ENCODE measurements at regions not wholly inside any gene's neighbourhood (a gene's known extent, or its start where the extent isn't known, plus 50 kb on each side); places are given as distances from the start of the nearest gene placed in this dataset.
"Not testable (repeated sequence)": the region's sequence is repeated elsewhere in the genome, so short reads cannot be mapped to it uniquely, and the experiment has no call there.

DNA sequence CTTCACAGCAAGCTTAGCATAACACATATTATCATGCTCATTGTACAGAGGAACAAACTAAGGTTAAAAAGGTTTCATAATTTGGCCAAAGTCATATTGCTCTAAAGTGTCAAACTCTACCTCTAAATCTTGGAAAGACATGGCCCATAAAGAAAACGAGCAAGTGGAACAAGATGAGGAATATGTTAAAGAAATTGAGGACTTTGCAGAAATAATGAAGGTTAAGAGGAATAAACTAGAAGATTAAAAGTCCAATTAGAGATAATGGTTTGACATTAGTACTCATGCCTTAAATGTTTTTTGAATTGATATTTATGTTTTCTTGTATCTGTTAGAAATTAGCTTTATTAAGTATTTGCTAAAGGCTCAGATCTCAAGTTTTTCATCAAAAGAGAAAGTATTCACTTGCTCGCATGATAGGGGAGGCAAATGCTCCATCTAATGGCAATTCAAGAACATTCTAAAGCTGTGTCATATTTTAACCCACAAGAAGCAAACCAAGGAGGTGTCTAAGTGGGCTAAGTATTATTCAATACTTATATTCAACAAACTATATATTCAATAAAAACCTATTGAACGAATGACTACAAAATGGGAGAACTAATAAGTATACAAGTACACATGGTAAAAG, 192.9 kb upstream of the SPTLC3 start:
- Histone ChIP-seq H3K27ac (no peak overlapping the region), H3K4me3 (no peak overlapping the region)

DNA sequence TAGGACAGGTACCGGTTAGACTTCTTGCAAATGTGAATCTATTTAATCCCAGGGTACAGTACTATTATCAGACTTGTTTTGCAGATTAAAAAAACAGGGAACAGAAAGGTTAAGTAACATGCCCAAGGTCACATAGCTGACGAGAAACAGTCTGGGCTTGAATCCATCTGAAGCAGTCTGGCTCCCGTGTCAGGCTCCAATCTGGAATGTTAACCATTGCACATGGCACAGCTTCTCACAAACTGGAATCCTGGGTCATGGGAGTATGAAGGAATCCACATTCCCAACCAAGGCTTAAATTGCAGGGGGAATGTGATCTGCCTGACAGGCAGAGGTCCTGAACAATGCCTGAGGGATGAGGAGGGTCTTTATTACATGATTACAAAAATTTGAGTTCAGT, 187.5 kb upstream of the SPTLC3 start:
- H3K4me3 ChIP-seq = no peak overlapping the region

DNA sequence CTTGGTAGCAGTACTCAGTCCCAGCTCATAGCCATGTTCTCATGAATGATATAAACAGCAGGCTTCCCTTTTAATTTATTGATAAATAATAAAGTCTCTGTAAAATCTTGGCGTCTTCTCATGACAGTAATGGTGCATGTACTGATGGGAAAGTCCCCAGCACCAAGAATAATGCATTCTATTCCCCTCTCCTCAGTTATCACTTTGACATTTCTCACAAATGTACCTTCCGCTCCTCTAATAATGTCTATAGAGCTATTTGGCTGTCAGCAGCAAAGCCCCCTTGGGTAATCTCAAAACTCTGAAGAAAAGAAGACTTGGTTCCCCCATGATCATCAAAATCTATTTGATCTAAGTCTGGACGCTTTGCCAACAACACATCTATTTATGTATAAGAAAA, 185.0 kb upstream of the SPTLC3 start:
- Histone ChIP-seq H3K4me3 (no peak overlapping the region), H3K27ac (no peak overlapping the region)

More for the DNA sequence above, 187.5 kb upstream of the SPTLC3 start:
- no peak overlapping the region for H3K27ac ChIP-seq

DNA sequence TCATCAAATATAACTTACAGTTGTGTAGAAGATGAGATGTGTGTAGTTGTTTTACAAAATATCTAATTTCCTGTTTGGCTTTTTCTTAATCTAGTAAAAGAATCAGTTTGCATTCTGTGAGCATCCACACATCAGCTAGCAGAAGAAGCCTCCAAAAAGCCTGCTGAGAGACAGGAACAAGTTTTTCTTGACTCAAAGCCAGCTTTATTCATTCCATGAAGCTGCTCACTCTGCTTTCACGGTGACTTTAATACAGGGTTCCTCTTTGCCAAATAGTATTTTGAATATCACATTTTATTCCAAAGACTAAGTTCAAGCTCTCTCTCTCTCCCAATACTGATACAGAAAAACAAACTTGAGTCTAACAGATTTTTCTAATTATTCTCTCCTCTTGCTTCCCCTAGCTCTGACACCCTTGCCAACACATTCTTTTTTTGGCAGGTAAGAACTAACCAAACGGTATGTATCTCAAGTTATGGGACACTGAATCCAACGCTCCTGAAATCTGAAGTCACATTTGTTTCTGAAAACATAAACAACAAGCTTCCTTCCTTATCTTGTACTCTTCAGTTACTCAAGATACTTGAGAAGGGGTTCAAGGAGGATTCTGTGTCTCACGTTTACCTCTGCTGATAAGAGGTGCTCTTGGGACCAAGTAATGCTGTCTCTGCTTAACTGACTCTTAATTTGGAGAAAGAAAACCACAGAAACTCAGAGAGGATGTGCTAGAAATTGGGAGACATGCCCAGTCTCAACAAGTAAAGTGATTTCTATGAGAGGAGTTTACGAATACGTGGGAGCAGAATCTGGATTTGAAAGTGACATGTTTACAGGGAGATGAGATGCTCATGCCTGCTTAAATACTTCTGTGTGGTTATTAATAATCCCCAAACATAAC, 184.2 kb upstream of the SPTLC3 start:
- H3K4me3 ChIP-seq = no peak overlapping the region
- no peak overlapping the region for H3K27ac ChIP-seq

DNA sequence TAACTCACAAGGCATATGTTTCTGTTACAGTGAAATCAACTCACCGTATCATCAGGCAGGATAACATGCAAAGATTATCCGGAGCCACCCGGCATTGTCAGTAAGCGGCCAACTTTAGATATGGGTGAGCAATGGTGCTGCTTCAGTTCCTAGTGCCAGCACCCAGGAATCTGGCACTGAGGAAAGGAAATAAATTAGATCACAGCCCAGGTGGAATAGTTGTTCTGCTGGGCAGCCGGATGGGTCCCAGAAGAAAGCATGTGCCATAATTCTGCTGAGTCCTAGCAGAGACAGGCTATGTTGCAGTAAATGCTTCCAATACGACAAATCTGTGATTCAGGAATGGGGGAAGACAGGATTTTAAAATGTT, 183.6 kb upstream of the SPTLC3 start:
- H3K4me3 ChIP-seq = no peak overlapping the region
- no peak overlapping the region for H3K27ac ChIP-seq

DNA sequence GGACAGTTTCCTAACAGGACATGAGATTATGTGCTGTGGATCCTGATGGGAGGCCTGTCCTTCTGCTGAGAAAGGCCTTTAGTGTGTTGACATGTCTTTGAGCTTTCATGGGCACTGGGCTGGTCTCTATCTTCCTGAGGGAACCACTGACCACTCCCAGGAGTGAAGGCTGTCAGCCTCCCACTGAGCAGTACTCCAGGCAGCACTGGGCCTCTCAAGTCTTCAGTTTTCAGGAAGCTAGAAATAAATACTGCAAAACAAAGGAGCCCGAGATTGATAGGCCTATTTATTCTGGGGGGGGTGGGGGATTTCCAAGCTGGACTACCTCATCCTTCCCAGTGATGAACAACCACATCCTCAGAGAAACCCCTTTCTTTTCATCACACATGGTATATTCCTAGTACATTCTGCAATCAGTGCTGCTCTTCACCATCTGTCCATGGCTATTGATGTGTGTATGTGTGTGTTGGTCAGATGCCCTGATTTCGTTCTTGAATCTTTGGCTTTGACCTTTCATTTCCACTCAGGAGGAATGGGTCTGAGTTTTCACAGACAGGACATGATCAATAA, 180.9 kb upstream of the SPTLC3 start:
- Histone ChIP-seq H3K4me3 (no peak overlapping the region), H3K27ac (no peak overlapping the region)

DNA sequence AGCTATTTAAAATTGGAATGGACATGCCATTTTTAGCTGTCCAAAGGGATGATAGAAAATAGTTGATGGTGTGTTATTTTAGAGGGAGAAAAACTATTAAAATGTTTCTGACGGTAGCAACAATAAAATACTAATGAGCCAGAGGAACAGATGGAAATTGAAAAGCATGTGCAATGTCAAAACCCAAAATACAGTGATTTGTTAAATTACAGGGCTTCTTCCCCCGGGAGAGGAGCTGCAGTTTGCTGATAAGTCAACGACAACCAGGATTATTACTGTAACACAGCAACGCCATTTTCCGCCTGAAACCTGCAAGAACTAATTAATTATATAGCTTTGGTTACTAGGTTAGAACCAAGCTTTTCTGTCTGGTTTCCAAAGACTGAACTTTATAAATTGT, 179.6 kb upstream of the SPTLC3 start:
- Histone ChIP-seq H3K4me3 (no peak overlapping the region), H3K27ac (no peak overlapping the region)

DNA sequence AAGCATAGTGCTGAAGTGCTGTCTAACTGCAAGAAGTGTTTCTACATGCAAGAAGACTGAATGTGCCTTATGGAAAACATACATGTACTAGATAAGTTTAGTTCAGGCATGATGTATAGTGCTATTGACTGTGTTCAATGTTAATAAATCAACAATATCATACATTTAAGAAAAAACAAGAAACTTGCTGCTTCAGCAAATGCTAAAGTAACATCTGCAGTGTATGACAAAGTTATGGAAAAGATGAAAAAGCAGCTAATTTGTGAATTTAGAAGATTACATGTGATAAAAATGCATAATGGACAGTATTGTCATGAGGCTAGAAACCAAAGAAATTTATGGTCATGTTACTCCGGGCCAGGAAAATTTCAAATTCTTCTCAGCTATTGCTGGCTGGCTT, 174.9 kb upstream of the SPTLC3 start:
- Histone ChIP-seq H3K27ac (no peak overlapping the region), H3K4me3 (no peak overlapping the region)

DNA sequence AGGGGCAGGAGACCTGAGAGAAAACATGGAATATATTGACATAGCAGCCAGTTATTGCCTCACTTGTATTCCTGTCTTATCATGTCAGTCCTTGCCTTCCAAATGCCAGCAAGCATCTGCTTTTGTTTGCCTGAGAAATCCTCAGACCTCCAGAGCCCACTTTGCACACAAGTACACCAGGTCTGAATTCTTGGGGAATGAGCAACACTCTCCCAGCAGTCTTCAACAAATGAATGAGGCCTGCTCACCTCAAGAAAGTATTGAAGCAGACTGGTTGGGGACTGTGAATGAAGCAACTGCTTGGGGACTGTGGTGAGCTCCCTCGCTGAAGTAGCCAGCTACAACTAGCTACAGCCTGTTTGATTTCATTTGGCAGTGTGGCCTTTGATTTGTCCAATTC, 172.8 kb upstream of the SPTLC3 start:
- Histone ChIP-seq H3K27ac (no peak overlapping the region), H3K4me3 (no peak overlapping the region)

DNA sequence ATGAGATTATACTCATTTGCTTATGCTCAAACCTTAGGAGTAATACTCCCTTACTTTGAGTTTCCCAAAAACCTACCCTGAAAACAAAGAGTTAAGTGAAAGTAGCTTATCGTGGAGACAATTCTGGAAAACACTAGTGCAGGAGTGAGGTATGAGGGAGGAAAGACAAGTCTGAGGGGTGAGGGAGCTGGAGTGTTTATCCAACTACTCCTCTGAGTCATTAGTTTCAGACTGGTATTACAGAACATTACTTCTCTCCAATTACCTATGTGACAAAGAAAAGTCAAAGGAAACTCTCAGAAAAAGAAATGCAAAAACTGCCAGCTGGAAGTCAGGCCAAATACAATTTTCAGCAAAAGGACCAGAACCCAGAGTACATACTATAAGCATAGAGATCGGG, 171.1 kb upstream of the SPTLC3 start:
- Histone ChIP-seq H3K4me3 (no peak overlapping the region), H3K27ac (no peak overlapping the region)

DNA sequence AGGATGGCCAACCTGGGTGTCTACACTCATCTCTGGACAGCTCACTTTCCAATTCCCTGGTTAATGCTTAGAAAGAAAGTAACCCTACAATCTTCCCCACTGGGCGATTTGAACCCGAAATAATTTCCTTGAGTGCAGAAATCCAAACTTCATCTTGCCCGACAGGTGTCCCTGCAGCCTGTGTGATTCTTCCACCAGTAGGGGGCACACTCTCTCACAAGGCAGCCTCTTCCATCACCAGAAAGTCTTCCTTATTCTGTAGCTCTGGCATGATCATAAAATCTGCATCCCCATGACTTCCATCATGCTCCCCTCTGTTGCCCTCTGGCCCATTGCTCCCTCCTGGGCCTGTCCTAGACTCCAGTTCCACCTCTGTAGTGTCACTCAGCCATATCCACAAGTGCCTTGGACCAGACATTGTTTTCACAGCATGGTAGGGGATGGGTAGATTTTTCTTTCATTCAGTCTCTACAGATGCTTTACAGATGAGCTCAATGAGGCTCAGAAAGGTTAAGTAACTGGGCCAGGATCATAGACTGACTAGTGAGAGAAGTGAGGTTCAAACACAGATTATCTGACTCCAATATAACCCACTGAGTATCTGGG, 170.4 kb upstream of the SPTLC3 start:
- Histone ChIP-seq H3K27ac (no peak overlapping the region), H3K4me3 (no peak overlapping the region)

DNA sequence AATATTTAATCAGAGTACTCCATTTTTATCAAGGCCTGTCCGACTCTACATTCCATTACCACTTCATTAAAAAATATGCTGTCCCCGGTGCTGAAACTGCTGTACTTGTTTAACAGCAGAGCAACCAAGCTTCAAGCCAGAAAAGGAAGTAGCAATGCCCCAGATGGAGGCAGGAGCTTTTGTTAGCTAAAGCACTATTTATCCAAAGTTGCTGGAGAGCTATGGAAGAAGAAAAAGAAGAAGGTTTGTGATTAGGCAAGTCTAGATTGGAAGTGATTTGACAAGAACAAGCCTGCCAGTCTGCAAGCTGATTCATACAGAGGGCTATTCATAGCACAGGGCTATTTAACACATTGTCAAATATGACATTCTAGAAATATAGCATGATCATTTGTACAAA, 160.9 kb upstream of the SPTLC3 start:
- H3K4me3 ChIP-seq = no peak overlapping the region
- H3K27ac ChIP-seq = no peak overlapping the region

DNA sequence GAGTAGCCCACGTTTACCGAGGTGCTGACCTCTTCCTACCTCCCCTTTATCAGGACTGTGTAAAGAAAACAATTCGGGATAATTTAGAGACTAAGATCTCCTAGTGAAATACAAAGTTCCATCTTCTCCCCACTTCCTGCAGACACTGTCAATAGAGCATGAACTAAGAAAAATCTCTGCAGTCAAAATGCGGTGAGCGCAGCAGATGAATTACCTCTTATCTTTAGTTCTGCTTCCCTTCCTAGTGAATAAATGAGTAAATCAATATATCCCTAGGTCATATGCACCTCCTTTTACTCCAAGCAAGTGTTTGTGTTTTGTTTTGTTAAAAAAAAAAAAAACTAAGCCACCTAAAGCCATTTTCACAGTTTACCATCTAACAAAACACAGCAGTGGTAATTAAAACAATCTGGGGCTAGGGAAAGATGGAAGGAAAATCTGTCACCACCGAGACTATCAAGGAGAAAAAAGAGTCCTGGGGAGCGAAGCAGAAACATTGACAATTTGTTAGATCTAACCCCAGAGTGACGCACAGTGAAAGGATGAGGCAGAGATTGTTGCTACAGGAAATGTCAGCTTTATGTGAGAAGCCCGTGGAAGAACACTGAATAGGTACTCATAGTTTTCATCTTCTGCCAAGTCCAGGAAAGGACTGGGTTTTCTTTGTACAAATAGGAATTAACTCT, 159.4 kb upstream of the SPTLC3 start:
- no peak overlapping the region for H3K4me3 ChIP-seq

DNA sequence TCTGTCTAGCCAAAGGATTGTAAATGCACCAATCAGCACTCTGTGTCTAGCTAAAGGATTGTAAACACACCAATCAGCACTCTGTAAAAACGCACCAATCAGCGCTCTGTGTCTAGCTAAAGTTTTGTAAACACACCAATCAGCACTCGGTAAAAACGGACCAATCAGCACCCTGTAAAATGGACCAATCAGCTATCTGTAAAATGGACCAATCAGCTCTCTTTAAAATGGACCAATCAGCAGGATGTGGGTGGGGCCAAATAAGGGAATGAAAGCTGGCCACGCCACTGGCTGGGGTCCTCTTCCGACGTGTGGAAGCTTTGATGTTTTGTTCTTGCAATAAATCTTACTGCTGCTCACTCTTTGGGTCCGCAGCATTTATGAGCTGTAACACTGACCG, 151.1 kb upstream of the SPTLC3 start:
- H3K27ac ChIP-seq, H3K4me3 ChIP-seq: not testable (repeated sequence)

More for the DNA sequence above, 159.4 kb upstream of the SPTLC3 start:
- no peak overlapping the region for H3K27ac ChIP-seq

DNA sequence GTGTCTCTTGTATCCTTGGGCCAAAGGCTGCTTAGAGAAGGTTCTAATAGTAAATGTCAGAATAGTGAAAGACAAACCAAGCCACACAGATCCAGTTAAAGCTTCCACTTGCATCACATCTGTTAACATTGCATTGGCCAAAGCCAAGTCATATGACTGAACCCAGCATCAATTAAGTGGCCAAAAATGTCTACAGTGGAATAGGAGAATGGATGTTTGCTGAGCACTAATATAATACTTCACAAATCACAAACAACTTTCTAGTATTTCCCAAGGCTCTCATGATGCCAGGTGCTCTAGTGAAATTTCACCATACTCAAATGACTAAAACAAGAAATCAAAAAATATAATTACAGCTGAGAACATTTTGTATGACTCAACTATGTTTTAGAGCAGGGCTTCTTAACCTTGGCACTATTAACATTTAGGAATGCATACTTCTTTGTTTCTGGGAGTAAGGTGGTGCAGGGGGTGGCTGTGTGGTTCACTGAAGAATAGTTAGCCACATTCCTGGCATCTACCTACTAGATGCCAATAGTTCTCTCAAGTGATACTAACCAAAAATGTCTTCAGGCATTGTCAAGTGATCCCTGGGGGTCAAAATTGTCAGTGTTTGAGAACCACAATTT, 148.0 kb upstream of the SPTLC3 start:
- Histone ChIP-seq H3K27ac (no peak overlapping the region), H3K4me3 (no peak overlapping the region)

DNA sequence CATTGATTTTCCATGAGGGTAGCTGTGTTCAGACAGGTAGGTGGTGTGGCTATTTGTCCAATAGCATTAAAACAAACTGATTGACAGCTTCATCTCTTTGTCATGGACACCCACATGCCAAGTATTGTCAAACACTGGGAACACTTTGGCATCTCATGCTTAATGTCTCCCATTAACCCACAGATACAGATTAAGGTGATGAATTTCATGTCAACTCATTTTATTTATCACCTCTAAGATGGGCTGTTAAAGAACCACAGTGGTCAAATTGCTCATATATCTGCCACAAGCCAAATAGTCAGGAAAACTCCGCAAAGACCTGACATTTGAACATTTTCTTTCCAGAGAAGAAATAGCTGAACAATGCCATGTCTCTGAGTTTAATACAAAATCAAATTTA, 139.1 kb upstream of the SPTLC3 start:
- H3K27ac ChIP-seq = no peak overlapping the region
- H3K4me3 ChIP-seq = no peak overlapping the region

DNA sequence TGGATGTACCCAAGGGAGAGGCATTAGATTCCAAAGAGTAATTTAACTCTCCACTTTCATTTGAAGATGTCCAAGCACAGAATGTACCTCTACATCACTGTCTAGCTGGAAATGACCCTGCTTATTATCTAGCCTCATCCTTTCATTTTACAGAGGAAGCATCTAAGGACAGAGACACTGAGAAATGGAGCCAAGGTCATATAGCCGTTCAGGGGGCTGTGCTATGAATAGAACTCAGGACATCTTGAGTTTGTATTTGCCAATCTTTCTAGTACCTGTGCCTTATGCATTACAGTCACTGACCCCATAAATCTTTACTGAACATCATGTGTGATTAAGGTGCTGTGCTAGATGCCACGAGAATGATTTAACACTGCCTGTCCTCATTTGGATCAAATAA, 138.2 kb upstream of the SPTLC3 start:
- Histone ChIP-seq H3K27ac (no peak overlapping the region), H3K4me3 (no peak overlapping the region)

DNA sequence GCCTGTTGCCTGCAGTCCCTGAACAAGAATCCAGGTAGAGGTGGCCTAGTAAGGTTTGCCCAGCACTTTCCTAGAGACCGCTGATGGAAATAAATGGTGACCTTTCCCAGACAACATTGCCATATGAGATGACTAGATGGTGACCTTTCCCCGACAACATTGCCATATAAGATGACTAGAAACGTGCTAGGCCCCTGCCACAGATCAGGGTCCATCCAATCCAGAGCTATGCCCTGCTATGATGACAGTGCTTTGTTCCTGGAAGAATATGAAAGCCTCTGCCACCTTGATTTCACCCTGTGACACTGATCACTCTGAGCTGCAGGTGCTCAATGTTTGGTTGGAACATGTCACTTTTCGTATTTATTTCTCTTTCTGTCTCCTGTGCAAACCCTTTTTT, 133.8 kb upstream of the SPTLC3 start:
- H3K4me3 ChIP-seq = no peak overlapping the region
- no peak overlapping the region for H3K27ac ChIP-seq

DNA sequence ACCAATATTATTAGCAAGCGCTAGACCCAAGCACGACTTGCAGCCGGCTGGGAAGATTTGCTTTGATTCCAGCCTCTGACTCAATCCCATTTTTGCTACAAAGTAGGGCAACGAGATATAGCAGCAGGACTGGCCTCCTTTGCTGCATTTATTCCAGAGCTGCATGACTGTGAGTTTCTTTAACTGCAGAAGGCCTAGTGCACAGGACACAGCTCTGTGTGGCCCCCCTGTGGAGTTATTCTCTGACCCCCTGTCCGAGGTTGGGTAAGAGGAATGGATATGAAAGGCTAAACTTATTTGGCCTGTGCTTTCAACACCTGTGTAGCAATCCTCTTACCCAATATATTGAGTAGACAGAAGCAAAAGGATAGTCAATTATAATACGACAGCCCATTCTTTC, 133.3 kb upstream of the SPTLC3 start:
- no peak overlapping the region for H3K27ac ChIP-seq
- no peak overlapping the region for H3K4me3 ChIP-seq
